Activated CD8-positive, alpha-beta memory T cell treated with anti-CD3 and anti-CD28 coated beads, Interleukin-2, amount 50 U/mL, for 1 hour (primary cell): ENCODE measurements at regions not wholly inside any gene's neighbourhood (a gene's known extent, or its start where the extent isn't known, plus 50 kb on each side); places are given as distances from the start of the nearest gene placed in this dataset.

Experiments
- DNase-seq: peaks from one replicate; pipeline ENCODE4 v3.0.0-alpha.2; 2020; ENCODE audit errors: extremely low read depth

- no peak for DNase-seq
These were observed 91.1 kb upstream of the CLMN start for GRCh38 chr14:95410838-95411237.

GRCh38 chr14:95409477-95410272 lies 90.0 kb upstream of the CLMN start:
- DNase-seq = no peak

GRCh38 chr14:95408731-95409476 lies 89.2 kb upstream of the CLMN start:
- DNase-seq = no peak

- no peak for DNase-seq
These were observed 87.6 kb upstream of the CLMN start for GRCh38 chr14:95407354-95407753.

GRCh38 chr14:95406756-95407277 lies 87.1 kb upstream of the CLMN start:
- no peak for DNase-seq

GRCh38 chr14:95404583-95404982 lies 84.9 kb upstream of the CLMN start:
- no peak for DNase-seq

GRCh38 chr14:95402578-95402977 lies 82.9 kb upstream of the CLMN start:
- DNase-seq = no peak

- DNase-seq = no peak
These were observed 82.5 kb upstream of the CLMN start for GRCh38 chr14:95402176-95402575.

- no peak for DNase-seq
These were observed 79.2 kb upstream of the CLMN start for GRCh38 chr14:95398630-95399547.

GRCh38 chr14:95397325-95397724 lies 77.6 kb upstream of the CLMN start:
- no peak for DNase-seq

GRCh38 chr14:95396221-95396620 lies 76.5 kb upstream of the CLMN start:
- no peak for DNase-seq

- no peak for DNase-seq
These were observed 75.5 kb upstream of the CLMN start for GRCh38 chr14:95395098-95395737.

GRCh38 chr14:95394297-95395097 lies 74.8 kb upstream of the CLMN start:
- DNase-seq = no peak

- DNase-seq = no peak
These were observed 73.1 kb upstream of the CLMN start for GRCh38 chr14:95392841-95393240.

- DNase-seq = no peak
These were observed 71.6 kb upstream of the CLMN start for GRCh38 chr14:95391331-95391730.

GRCh38 chr14:95389471-95390011 lies 69.8 kb upstream of the CLMN start:
- no peak for DNase-seq

- DNase-seq = no peak
These were observed 69.0 kb upstream of the CLMN start for GRCh38 chr14:95388699-95389098.

GRCh38 chr14:95387826-95388445 lies 68.2 kb upstream of the CLMN start:
- no peak for DNase-seq

- no peak for DNase-seq
These were observed 66.9 kb upstream of the CLMN start for GRCh38 chr14:95386536-95387095.

- DNase-seq = no peak
These were observed 66.0 kb upstream of the CLMN start for GRCh38 chr14:95385701-95386100.
